ENCODE measurements at regions not wholly inside any gene's neighbourhood (a gene's known extent, or its start where the extent isn't known, plus 50 kb on each side); places are given as distances from the start of the nearest gene placed in this dataset.

DNA sequence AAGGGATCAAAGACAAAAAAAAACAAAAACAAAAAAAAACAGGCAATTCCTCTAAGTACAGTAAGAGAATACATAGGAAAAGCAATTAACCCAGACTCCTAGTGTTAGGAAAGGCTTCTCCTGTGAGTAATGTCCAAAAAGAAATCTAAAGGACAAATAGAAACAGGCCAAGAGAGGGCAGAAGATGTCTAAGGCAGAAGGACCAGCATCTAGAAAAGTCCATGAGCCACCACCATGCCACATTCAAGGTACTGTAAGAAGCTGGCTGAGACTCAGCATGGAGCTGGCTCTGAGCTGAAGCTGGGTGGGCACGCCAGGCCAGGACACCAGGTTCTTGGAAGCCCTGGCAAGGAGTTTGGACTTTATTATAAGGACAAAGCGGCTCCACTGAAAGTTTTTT, 118.1 kb upstream of the FRY start:
- TF ChIP-seq, protein P1, sequence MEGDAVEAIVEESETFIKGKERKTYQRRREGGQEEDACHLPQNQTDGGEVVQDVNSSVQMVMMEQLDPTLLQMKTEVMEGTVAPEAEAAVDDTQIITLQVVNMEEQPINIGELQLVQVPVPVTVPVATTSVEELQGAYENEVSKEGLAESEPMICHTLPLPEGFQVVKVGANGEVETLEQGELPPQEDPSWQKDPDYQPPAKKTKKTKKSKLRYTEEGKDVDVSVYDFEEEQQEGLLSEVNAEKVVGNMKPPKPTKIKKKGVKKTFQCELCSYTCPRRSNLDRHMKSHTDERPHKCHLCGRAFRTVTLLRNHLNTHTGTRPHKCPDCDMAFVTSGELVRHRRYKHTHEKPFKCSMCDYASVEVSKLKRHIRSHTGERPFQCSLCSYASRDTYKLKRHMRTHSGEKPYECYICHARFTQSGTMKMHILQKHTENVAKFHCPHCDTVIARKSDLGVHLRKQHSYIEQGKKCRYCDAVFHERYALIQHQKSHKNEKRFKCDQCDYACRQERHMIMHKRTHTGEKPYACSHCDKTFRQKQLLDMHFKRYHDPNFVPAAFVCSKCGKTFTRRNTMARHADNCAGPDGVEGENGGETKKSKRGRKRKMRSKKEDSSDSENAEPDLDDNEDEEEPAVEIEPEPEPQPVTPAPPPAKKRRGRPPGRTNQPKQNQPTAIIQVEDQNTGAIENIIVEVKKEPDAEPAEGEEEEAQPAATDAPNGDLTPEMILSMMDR (IDR thresholded peaks at IDR 0.05) = no peak
- no peak for TF ChIP-seq POLR2A (IDR thresholded peaks at IDR 0.05)
- TF ChIP-seq EP300 (IDR thresholded peaks at IDR 0.05) = no peak
